ENCODE measurements at regions not wholly inside any gene's neighbourhood (a gene's known extent, or its start where the extent isn't known, plus 50 kb on each side); places are given as distances from the start of the nearest gene placed in this dataset.
A peak's percentile ranks its signal among the peaks of the same experiment; 100 is the strongest.

DNA sequence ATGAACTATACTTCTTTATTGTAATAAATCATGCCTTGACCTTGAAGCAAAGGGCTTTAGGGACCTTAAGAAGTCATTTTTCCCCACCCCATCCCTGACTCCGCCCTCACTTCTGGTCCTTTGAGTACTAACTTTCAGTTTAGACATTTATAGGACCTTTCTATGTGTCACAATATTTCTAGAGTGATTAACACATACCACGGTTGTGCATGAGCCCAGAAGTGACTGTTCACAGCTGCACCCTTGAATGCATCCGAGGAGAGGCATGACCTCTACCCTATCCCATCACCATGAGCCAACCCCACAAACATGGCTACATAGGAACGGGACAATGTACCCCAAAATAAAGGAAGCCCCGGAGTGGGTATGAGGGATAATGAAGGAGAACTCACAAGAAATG lies 160.3 kb downstream of the HSD17B3 start:
- Histone ChIP-seq H3K9ac (ENCODE audit: extremely low read depth, low read length, poor library complexity, severe bottlenecking) (no peak overlapping the region), H3K9me3 (ENCODE audit: control insufficient read depth, low read length) (no peaks in the 10 kb centered on the region), H3K4me1 (ENCODE audit: control insufficient read depth, insufficient read depth, low read length) (peaks cover 3% of the 10 kb centered on the region), H3K27ac (ENCODE audit: low read depth, low read length) (no peak overlapping the region), H3K4me3 (ENCODE audit: low read length) (no peak overlapping the region), H3K27me3 (ENCODE audit: control insufficient read depth, insufficient read depth, low read length, poor library complexity, severe bottlenecking) (no peaks in the 10 kb centered on the region), H3K36me3 (ENCODE audit: control insufficient read depth, insufficient read depth, low read length) (no peaks in the 10 kb centered on the region)
- TF ChIP-seq, protein P1, sequence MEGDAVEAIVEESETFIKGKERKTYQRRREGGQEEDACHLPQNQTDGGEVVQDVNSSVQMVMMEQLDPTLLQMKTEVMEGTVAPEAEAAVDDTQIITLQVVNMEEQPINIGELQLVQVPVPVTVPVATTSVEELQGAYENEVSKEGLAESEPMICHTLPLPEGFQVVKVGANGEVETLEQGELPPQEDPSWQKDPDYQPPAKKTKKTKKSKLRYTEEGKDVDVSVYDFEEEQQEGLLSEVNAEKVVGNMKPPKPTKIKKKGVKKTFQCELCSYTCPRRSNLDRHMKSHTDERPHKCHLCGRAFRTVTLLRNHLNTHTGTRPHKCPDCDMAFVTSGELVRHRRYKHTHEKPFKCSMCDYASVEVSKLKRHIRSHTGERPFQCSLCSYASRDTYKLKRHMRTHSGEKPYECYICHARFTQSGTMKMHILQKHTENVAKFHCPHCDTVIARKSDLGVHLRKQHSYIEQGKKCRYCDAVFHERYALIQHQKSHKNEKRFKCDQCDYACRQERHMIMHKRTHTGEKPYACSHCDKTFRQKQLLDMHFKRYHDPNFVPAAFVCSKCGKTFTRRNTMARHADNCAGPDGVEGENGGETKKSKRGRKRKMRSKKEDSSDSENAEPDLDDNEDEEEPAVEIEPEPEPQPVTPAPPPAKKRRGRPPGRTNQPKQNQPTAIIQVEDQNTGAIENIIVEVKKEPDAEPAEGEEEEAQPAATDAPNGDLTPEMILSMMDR (conservative IDR thresholded peaks at IDR 0.05), result no peak
- DNase-seq, result no peak
- no peak overlapping the region for H3K27ac Mint-ChIP-seq
- H3K4me3 Mint-ChIP-seq, result no peak overlapping the region
- H3K27me3 Mint-ChIP-seq (ENCODE audit: insufficient read depth), result peaks cover 5% of the 10 kb centered on the region
- H3K36me3 Mint-ChIP-seq (ENCODE audit: low read depth), result no peaks in the 10 kb centered on the region
- H3K9me3 Mint-ChIP-seq, result no peaks in the 10 kb centered on the region
- peaks cover 28% of the 10 kb centered on the region for H3K4me1 Mint-ChIP-seq
- WGBS, 2 experiments (ENCODE audit: insufficient coverage in 1 of 2, insufficient read length in 1 of 2), result 25 to 81% methylated on average over 1 to 5 of the region's 5 CpGs

- no peak overlapping the region for H3K27ac ChIP-seq (ENCODE audit: low read depth, low read length)
- no peaks in the 10 kb centered on the region for H3K27me3 ChIP-seq (ENCODE audit: control insufficient read depth, insufficient read depth, low read length, poor library complexity, severe bottlenecking)
- TF ChIP-seq, protein P1 (conservative IDR thresholded peaks at IDR 0.05), result no peak
- H3K4me1 ChIP-seq (ENCODE audit: control insufficient read depth, insufficient read depth, low read length), result peaks cover 3% of the 10 kb centered on the region
- peaks cover 29% of the 10 kb centered on the region for H3K4me1 Mint-ChIP-seq
- 94 to 97% methylated on average over 3 to 11 of the region's 11 CpGs for WGBS, 2 experiments (ENCODE audit: insufficient coverage in 1 of 2, insufficient read length in 1 of 2)
- H3K4me3 ChIP-seq (ENCODE audit: low read length), result no peak overlapping the region
- no peaks in the 10 kb centered on the region for H3K9me3 Mint-ChIP-seq
- H3K36me3 ChIP-seq (ENCODE audit: control insufficient read depth, insufficient read depth, low read length), result no peaks in the 10 kb centered on the region
- no peaks in the 10 kb centered on the region for H3K9me3 ChIP-seq (ENCODE audit: control insufficient read depth, low read length)
- no peak overlapping the region for H3K9ac ChIP-seq (ENCODE audit: extremely low read depth, low read length, poor library complexity, severe bottlenecking)
- no peak for DNase-seq
- H3K36me3 Mint-ChIP-seq (ENCODE audit: low read depth), result no peaks in the 10 kb centered on the region
- H3K27ac Mint-ChIP-seq, result no peak overlapping the region
- no peak overlapping the region for H3K4me3 Mint-ChIP-seq
- H3K27me3 Mint-ChIP-seq (ENCODE audit: insufficient read depth), result no peaks in the 10 kb centered on the region
Observed at GRCh38 chr9:96141128-96141474, 160.9 kb downstream of the HSD17B3 start.

DNA sequence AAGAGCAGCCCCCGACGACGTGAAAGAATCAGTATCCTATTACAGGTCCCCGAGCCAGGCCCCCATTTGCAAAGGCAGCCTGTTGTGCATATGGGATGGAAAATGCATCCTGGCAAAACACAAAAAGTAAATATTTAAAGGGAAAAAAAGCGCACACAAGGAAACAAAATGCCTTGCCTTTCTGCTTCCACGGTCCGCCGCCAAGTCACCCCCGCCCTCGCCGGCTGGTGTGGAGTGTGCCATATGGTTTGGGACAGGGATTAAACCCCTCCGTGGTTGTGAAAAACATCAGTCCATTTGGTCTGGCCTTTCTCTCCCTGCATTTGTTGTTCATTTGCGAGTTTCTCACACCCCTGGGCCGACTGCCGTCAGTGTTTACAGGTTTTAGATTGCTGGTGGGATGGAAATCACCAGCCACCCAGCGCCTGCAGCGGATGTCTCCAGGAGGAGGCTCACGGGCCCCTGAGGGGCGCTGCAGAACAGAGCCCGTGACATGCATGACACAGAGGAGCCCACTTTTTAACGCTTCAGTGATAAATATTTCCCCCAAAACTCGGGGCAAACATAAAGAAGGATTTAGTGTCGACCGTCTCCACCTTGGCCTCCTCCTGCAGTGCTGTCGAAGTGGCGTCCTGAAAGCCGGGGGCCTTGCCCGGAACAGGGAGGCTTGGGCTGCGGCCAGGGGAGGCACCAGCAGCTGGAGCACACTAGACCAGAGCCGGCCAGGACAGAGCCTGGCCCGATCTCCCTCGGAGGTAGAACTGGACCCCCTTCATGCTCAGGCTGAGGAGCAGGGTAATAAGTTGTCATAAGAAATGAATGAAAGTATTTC lies 161.5 kb downstream of the HSD17B3 start:
- TF ChIP-seq, protein P1 (conservative IDR thresholded peaks at IDR 0.05), result peak; percentile 41
- no peaks in the 10 kb centered on the region for H3K27me3 ChIP-seq (ENCODE audit: control insufficient read depth, insufficient read depth, low read length, poor library complexity, severe bottlenecking)
- H3K36me3 ChIP-seq (ENCODE audit: control insufficient read depth, insufficient read depth, low read length), result no peaks in the 10 kb centered on the region
- Mint-ChIP-seq H3K4me3 (no peak overlapping the region), H3K9me3 (no peaks in the 10 kb centered on the region), H3K36me3 (ENCODE audit: low read depth) (no peaks in the 10 kb centered on the region), H3K4me1 (peaks cover 29% of the 10 kb centered on the region), H3K27me3 (ENCODE audit: insufficient read depth) (no peaks in the 10 kb centered on the region), H3K27ac (peak overlapping the region; percentile 83)
- H3K9ac ChIP-seq (ENCODE audit: extremely low read depth, low read length, poor library complexity, severe bottlenecking), result no peak overlapping the region
- H3K27ac ChIP-seq (ENCODE audit: low read depth, low read length), result no peak overlapping the region
- WGBS, 2 experiments (ENCODE audit: insufficient coverage in 1 of 2, insufficient read length in 1 of 2), result 75% methylated on average over 18 to 32 of the region's 32 CpGs
- DNase-seq, result peak; percentile 76
- peaks cover 3% of the 10 kb centered on the region for H3K4me1 ChIP-seq (ENCODE audit: control insufficient read depth, insufficient read depth, low read length)
- H3K4me3 ChIP-seq (ENCODE audit: low read length), result no peak overlapping the region
- no peaks in the 10 kb centered on the region for H3K9me3 ChIP-seq (ENCODE audit: control insufficient read depth, low read length)

All from endodermal cell (in vitro differentiated cells).